Amygdala (tissue), 56 donors: ENCODE measurements at regions not wholly inside any gene's neighbourhood (a gene's known extent, or its start where the extent isn't known, plus 50 kb on each side); places are given as distances from the start of the nearest gene placed in this dataset.
"Not testable (repeated sequence)": the region's sequence is repeated elsewhere in the genome, so short reads cannot be mapped to it uniquely, and the experiment has no call there.

ENCODE experiments used
- DNase-seq, 56 donors: peaks; one replicate each; lab custom pipeline; 2025; lab: John Stamatoyannopoulos, UW

DNA sequence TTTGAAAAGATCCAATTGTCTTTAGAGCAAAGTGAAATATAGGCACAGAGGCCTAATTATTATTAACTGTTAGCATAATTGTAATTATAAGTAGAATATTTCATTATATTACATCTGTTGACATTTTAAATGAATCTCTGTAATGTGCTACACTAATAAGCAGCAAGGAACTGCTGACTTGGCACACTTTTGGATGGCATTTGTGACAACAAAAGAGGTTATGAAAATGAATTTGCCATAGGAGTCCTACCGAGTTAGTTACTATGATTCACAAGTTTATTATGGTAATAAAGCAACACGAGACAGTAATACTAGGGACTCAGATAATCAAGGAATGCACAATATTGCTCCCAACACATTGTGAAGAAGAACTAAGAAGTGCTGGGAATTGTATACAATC lies 213.8 kb upstream of the PCDH9 start:
- no peak for DNase-seq

DNA sequence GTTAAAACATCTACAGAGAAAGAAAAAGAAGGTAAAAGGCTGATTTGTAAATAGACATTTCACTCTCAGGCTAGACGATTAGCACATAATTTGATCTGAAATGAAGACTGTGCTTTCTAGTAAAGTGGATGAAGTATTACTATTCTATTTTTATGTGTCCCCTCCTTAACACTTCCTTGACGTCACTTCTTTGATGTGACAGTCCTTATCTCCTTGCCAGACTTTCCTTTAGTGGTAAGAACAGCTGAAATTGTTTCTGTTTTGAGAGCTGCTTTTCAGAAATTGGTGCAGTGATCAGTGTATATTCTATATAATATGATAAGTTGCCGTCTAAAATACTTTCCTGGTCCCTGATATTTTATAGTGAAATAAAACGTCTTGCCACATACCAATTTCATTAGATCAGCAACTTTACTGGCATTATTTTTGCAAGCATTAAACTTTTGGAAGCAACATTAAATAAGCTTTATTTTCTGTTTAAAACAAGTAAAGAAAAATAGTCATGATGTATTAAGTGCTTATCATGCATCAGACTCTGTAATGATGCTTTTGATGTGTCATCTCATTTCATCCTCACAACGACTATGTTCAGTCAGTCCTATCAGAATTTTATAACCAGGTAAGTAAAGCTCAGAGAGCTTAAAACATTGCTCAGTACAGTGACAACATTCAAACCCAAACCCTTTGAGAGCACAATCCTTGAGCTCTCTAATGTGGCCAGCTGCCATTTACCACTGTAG lies 210.3 kb upstream of the PCDH9 start:
- no peak for DNase-seq

DNA sequence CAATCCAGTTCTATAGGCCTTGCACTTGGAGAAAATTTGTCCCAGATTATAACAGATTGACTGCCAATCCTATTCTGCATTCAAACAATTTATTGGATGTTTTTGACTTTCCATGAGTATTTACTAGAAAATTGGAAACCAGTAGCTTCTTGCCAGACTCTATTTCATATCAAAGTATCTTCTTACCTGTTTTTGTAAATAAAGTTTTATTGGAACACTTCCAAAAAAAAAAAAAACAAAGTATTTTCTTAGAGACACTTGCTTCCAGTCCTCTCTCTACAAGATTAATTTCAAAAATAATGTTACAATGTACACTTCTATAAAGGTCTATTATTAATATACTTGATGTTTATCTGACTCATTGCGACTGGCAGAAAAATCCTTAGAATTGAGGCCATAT lies 209.2 kb upstream of the PCDH9 start:
- no peak for DNase-seq

DNA sequence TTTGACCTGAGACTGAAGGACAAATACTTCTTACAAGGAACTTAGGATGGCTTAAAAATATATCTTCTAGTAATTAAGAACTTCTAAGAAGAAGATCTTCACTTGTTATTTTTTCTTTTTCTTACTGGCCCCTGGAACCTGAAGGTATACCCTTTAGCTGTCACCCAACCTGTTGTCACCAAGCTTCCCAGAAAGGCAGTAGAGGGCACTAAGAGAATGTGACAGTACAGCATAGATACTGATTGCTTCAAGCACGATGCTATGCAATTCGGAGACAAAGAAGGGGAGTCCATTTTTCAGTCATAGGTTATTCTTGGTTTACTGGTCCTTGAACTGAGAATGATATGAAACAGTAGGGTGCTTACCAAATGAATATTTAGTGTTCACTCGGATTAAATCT lies 208.3 kb upstream of the PCDH9 start:
- DNase-seq, result no peak

DNA sequence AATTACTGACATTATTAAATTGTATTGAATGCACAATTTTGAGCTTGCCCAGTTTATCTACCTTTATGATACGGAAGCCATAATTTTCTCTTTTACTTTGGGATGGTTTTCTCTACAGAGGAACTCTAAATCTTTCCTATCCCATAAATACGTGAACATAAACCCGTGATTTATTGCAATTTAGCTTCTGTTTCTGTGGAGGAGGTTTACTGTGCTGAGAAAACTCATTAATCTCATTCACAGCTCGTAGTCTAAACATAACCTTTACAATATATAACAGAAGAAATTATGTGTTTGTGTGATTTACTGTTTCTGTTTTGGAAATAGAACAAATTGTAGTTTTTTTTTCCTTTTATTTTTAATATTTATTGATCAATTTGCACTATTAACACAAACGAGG lies 207.1 kb upstream of the PCDH9 start:
- DNase-seq, result no peak

DNA sequence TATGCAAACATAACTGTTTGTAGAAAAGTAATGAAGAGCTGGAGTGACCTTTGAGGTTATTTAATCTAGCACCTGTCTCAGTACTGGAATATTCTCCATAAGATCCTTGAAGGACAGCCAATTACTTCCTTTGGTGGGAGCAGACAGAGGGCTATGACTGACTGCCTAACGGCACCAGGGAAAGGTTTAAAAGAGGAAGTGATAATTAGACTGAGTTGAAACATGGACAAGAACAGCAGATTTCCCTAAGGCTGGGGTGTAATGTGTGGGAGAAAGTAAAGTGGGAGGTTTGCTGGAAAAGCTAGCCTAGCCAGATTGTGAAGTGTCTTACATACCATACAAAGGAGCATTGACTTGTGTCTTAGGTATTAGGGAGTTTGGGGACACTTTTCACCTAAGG lies 191.3 kb upstream of the PCDH9 start:
- DNase-seq, result no peak

DNA sequence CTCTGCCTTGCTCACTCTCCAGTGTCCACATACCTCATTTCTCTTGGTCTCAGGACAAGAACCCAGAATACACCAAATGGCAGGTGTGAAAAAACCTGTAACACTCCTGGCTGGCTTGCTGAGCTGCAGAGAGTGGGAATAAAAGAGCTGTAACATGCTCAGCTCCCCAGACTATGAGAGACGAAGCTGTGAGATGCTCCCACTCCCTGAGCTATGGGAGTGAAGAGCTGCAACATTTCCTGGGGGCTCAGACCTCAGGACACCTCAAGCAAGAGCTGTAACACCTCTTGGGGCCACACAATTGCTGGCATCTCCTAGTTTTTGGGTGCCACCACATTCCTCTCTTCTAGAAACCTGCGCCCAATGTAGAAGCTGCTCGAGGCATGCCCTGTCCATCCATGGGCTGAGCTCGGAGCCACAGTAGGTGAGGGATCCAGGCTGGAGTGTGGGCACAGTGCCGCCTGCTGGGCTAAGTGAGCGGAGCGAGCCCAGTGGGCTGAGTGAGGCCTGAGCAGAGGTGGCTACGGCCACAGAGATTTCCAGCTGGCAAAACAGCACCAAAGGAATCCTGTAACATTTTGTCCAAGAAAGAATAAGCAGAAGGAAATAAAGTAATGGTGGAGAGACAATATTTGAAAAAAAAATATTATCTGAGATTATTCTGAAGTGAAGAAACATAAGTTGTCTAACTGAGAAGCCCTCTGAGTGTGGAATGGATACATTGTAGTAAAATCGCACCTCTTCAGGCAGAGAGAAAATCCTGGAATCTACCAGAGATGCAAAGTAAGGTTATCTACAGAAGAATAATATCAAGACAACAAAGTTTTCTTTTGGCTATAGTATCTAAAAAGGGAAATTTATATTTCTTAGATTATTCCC lies 186.2 kb upstream of the PCDH9 start:
- DNase-seq, result peak in 1 of 56 donors; percentile 1

DNA sequence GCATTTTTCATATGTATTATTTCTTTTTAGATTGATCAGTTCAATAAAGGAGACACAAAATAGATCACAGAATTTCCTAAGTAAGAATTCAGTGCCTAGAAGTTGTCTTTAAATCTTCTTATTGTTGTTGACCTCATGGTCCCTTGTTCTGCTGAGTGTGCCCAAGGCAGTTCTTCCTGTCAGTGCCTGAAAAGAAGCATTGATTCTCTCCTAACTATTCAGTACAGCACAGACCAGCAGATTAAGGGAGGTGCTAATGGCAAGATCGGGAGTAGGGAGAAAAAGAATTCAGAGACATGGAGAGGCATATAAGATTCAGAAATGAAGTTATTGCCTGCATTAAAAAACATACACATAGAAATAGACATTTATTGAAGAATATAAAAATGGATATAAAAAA lies 180.5 kb upstream of the PCDH9 start:
- no peak for DNase-seq

DNA sequence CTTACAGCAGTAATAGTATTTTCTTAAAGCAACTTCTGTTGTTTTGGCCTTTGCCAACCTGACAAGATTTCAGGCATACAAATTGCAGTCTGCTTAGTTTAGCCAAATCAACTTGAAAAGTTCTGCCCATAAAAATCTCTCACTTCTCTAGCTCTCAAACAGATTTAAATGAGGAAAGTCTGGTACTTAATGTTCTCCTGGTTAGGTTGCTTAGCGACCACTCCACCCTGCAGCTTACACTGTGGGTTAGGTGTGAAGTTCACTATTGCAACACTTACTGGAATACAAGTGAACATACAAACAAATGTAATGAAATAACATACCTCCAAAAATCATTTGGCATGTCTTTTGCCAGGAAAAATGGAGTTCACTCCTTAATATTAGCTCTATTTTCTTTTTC lies 178.7 kb upstream of the PCDH9 start:
- DNase-seq, result peak in 12 of 56 donors; percentile 4 to 39 (median 10)

DNA sequence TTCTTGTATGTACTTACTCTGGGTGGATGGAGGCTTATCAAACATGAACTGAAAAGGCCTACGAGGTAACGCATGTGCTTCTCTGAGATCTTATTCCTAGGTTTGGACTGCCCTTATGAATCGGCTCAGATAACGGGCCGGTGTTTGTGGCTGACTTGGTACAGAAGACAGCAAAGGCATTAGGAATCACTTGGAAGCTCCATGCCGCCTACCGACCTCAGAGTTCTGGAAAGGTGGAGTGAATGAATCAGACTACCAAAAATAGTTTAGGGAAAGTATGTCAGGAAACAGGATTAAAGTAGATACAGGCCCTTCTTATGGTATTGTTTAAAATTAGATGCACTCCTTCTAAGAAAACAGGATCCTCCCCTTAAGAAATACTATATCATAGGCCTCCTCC lies 172.4 kb upstream of the PCDH9 start:
- no peak for DNase-seq

DNA sequence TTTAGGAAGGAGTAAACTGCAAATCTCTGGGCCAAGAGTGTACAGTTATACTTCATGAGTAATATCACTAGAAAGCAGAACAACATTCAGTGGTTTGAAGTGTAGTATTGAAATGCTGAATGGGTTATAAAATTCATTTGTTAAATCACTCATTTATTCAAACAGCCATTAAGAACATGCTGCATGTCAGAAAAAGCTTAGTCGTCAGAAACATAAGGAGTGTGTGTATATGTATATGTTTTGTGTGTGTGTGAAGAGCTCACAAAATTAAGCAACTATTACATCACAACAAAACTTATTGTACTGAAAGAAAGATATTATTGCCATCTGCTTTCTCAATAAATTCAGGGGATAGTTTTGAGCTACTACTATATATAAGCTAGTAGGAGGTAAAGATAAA lies 165.4 kb upstream of the PCDH9 start:
- no peak for DNase-seq

DNA sequence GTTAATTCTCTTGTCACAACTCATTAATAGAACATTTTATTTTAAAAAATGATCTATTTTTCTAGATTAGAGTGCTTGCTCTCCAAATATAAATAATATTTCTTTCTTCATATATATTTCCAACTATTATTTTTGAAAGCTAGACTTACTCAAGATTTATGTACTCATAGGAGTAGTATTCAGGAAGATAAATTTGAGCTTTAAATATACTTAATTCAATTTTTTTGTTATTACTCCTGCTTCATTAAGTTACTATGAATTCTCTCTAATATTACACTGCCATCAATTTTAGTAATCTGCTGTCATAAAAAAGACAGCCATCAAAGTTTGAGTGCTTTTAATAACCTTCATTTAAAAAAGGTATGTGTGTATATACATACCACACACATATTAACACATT lies 161.9 kb upstream of the PCDH9 start:
- no peak for DNase-seq

DNA sequence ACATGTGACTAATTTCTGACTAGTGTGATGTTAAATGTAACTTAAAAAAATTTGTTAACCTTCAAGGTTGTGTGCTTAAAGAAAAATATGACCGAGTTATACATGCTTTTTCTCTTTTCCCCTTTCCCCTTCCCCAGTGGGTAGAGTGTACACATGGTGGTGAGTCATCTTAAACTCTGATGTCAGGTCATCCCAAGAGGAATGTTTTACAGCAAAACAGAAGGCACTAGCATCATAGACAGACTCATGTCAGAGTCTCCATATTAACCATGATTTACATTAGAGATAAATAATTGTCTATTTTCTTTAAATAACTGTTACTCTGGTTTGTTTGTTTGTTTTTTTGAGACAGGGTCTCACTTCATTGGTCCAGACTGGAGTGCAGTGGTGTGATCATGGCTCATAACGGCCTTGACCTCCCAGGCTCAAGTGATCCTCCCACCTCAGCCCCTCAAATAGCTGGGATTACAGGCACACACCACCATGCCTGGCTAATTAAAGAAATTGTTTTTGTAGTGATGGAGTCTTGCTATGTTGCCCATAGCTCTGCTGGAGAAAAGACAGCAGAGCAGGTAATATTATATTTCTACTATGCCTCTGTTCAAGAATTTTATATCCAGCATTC lies 160.4 kb upstream of the PCDH9 start:
- no peak for DNase-seq

DNA sequence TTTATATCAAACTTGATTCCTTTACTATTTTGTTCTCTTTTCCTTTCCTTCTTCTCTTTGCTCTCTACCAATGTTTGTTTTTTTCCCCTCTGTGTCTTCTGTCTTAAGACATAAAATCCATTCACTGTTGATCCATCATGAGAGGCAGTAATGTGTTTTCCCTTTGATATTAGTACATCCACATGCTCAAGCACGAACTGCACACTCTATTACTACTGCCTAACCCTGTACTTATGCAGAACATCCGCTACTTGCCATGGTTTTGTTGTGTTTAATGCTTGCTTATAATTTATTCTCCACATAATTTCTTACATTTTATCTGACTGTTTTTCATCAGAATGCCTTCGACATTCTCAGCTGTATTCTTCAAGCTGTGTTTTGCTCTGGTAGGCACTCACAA lies 159.0 kb upstream of the PCDH9 start:
- no peak for DNase-seq

DNA sequence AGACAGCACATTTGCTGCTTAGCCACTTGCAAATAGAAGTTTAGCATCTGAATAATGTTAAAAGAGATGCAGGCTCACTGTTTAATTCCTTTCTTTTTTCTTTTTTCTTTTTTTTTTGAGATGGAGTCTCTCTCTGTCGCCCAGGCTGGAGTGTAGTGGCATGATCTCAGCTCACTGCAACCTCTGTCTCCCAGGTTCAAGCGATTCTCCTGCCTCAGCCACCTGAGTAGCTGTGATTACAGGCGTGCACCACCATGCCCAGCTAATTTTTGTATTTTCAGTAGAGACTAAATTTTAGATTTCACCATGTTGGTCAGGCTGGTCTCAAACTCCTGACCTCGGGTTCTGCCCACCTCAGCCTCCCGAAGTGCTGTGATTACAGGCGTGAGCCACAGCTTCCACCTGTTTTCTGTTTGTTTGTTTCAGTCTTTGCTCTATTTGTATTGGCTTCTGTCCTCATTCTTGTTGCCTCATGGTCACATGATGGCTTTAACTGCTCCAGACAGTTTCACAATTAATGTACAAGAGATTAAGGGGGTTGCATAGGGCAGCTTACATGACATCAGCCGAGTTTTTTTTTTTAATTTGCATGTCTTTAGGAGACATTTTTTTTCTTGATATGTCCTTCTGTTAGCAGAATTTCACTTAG lies 153.1 kb upstream of the PCDH9 start:
- DNase-seq, result not testable (repeated sequence)

DNA sequence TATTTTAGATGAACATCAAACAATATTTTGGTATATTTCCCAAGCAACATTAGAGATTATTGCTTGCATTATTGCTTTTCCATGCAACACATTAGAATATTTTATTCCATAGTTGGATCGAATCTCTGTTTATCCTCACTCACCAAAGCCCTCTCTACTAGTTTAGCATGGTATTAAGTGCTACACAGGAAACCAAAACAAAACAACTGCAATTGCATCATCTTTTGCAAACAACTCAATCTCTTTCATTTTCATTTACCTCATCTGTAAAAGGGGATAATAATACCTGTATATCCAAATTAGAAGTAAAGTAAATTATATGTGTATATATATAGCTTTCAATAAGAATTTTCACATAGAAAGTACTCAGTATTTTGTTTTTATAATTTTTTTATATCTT lies 147.8 kb upstream of the PCDH9 start:
- no peak for DNase-seq

DNA sequence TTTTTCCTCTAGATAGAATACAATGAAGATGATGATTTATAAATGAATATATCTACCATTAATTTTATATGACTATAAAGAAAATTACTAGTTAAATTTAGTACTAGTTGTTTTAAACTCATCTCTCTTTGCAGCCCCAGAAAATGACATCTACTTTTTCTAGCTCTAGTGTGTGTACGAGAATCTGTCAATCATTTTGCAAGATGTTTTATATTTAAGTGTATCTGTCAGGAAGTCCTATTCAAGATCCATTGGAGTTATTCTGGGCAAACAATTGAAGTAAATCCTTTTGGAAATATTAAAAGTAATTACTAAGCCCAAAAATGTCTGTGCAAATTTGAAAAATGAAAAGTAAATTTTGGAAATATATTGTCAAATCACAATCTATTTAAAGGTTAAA lies 144.3 kb upstream of the PCDH9 start:
- DNase-seq, result no peak

DNA sequence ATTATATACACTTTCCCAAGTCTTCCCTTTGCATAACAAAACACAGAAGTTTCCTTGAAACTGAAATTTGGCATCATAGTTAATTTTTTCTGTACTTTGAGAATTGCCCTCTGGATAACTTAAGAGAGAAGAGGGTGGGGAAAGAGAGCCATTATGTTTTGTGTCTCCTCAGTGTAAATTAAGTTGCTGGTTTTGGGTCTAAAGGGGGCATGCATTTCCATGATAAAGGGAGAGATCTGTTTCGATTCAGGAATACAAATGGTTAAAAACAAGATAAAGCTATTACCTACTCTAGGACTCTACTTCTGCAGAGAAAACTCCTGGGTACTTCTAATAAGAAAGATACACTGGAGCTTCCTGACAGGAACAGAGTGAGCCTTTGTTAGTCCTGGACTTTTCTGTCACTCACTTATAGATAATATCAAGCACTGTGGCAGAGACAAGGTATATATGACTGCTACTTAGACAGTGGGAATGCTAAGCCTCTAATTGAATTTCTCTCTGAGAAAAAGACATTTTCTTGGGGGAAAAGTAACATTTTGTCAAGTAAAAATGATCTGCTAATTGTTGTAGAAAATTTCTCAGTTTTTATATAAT lies 142.8 kb upstream of the PCDH9 start:
- DNase-seq, result no peak

DNA sequence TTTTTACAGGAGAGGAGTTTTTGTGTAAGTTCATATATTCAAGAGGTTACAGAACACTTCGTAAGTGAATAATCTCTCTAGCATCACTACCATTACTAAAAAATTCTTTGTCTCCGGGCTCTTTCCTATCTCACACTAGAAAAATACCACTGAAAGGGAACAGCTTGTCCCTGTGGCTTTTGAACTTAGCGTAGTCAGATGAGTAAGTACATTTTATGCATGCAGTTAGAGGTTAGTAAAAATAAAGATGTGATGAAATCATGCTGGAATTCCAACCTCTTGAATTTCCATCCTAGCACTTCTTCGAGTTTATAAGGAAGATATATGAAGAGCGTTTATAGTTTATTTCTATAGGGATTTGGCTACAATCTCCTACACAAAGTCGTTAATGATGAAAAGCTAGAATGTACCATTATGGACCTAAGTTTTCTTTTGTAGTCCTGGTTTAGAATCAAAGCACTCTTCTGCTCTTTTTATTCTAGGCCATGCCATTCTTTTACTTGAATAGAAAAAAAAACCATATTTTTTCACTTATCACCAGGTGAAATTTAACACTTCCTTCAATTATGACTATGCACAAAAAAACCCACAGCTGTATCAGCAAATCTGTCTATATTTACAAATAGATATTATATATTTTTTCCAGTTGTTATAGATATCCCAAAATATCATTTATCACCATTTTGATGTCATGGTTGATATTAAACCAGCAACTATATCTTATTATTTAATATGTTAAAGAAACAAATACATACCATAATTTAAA lies 139.9 kb upstream of the PCDH9 start:
- no peak for DNase-seq

DNA sequence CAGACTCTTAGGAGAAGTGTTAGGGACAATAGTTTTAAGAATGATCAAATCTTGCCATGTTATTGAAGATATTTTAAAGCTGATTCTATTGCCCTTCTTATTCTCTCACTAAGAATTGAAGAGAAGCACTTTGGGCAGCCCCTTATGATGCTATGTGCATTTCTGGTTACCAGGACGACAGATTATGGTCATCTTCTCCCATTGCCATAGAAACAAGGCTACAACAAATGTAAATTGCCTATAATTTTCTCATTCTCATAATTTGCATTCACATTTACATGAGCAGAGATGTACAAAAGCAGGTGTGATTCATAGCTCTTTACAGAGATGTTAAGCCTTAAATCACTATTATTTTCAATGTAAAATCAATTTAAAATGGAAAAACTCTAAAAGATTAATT lies 137.3 kb upstream of the PCDH9 start:
- no peak for DNase-seq
